Smooth muscle cell (in vitro differentiated cells): ENCODE measurements at regions not wholly inside any gene's neighbourhood (a gene's known extent, or its start where the extent isn't known, plus 50 kb on each side); places are given as distances from the start of the nearest gene placed in this dataset.
"Not testable (repeated sequence)": the region's sequence is repeated elsewhere in the genome, so short reads cannot be mapped to it uniquely, and the experiment has no call there.

Experiments
- DNase-seq: peaks from one replicate; lab custom pipeline; 2025; ENCODE audit not compliant: unreplicated experiment; lab: John Stamatoyannopoulos, UW
- H2AFZ ChIP-seq: fragments of 200-600 bp; sonication (generic); 2 replicates; pipeline ENCODE4 v1.6.0; 2016; ENCODE audit warnings: antibody characterized with exemption, low read depth, mild to moderate bottlenecking
- H3F3A ChIP-seq: fragments of 200-600 bp; sonication (generic); 2 replicates; pipeline ENCODE4 v1.6.0; 2017; ENCODE audit warnings: antibody characterized with exemption, low read depth
- H3K27ac ChIP-seq: fragments of 200-600 bp; sonication (generic); 2 replicates; pipeline ENCODE4 v1.5.1; 2016; ENCODE audit warnings: low read depth, mild to moderate bottlenecking
- H3K27me3 ChIP-seq: fragments of 200-600 bp; sonication (generic); 2 replicates; pipeline ENCODE4 v1.6.1; 2016; ENCODE audit warnings: low read depth, mild to moderate bottlenecking
- H3K36me3 ChIP-seq: fragments of 200-600 bp; sonication (generic); 2 replicates; pipeline ENCODE4 v1.5.1; 2016; ENCODE audit warnings: low read depth
- H3K4me1 ChIP-seq: fragments of 200-600 bp; sonication (generic); 2 replicates; pipeline ENCODE4 v1.5.1; 2016; ENCODE audit warnings: low read depth
- H3K4me2 ChIP-seq: fragments of 200-600 bp; sonication (generic); 2 replicates; pipeline ENCODE4 v1.6.0; 2016; ENCODE audit warnings: mild to moderate bottlenecking
- H3K4me3 ChIP-seq: fragments of 200-600 bp; sonication (generic); 2 replicates; pipeline ENCODE4 v1.5.1; 2016; ENCODE audit warnings: mild to moderate bottlenecking
- H3K79me2 ChIP-seq: fragments of 200-600 bp; sonication (generic); 2 replicates; pipeline ENCODE4 v1.6.0; 2016; ENCODE audit warnings: low read depth, mild to moderate bottlenecking
- H3K9ac ChIP-seq: fragments of 200-600 bp; sonication (generic); 2 replicates; pipeline ENCODE4 v1.6.0; 2016; ENCODE audit warnings: low read depth
- H3K9me3 ChIP-seq: fragments of 200-600 bp; sonication (generic); replicated peaks from 2 replicates; pipeline ENCODE4 v1.5.1; 2016; ENCODE audit warnings: low read depth
- H4K20me1 ChIP-seq: fragments of 200-600 bp; sonication (generic); 2 replicates; pipeline ENCODE4 v1.6.0; 2016; ENCODE audit warnings: low read depth
- CTCF ChIP-seq: fragments of 200-600 bp; sonication (generic); IDR thresholded peaks from 2 replicates; pipeline ENCODE4 v1.5.1; 2017; ENCODE audit warnings: borderline replicate concordance, mild to moderate bottlenecking, antibody characterized with exemption; ENCODE audit not compliant: insufficient read depth, poor library complexity, severe bottlenecking
- WGBS: methylation state at CpG from one replicate; pipeline ENCODE4 v1.1.7; 2016; ENCODE audit warnings: low lambda C conversion rate; 5-methylcytosine and 5-hydroxymethylcytosine counted together

- Histone ChIP-seq H3K4me2 (no peak overlapping the region), H2AFZ (no peak overlapping the region), H3K36me3 (no peaks in the 10 kb centered on the region), H3K27me3 (no peaks in the 10 kb centered on the region), H3K4me3 (no peak overlapping the region), H4K20me1 (no peaks in the 10 kb centered on the region), H3K4me1 (no peaks in the 10 kb centered on the region), H3K79me2 (no peaks in the 10 kb centered on the region), H3K9ac (no peak overlapping the region), H3K9me3 (no peaks in the 10 kb centered on the region), H3K27ac (no peak overlapping the region), H3F3A (no peaks in the 10 kb centered on the region)
- DNase-seq: no peak
- TF ChIP-seq CTCF: no peak
Observed at GRCh38 chr11:101786421-101786820, 128.4 kb upstream of the CEP126 start.

GRCh38 chr11:101779167-101779566 is 135.6 kb upstream of the CEP126 start:
- H3K9me3 ChIP-seq, DNase-seq, H3F3A ChIP-seq, H3K9ac ChIP-seq, H3K27ac ChIP-seq, H2AFZ ChIP-seq, H3K27me3 ChIP-seq, H3K36me3 ChIP-seq, H3K4me2 ChIP-seq, H3K79me2 ChIP-seq, H3K4me1 ChIP-seq, H3K4me3 ChIP-seq, H4K20me1 ChIP-seq: not testable (repeated sequence)
- WGBS: 65% methylated on average over 1 of the region's 1 CpG

GRCh38 chr11:101777476-101777875 is 137.3 kb upstream of the CEP126 start:
- no peaks in the 10 kb centered on the region for H3K79me2 ChIP-seq
- H2AFZ ChIP-seq: no peak overlapping the region
- H3K4me1 ChIP-seq: no peaks in the 10 kb centered on the region
- H3K27me3 ChIP-seq: no peaks in the 10 kb centered on the region
- H4K20me1 ChIP-seq: no peaks in the 10 kb centered on the region
- no peaks in the 10 kb centered on the region for H3F3A ChIP-seq
- H3K4me3 ChIP-seq: no peak overlapping the region
- H3K4me2 ChIP-seq: no peak overlapping the region
- H3K36me3 ChIP-seq: no peaks in the 10 kb centered on the region
- 90% methylated on average over 1 of the region's 1 CpG for WGBS
- TF ChIP-seq CTCF: no peak
- H3K9me3 ChIP-seq: peaks cover 5% of the 10 kb centered on the region
- DNase-seq: no peak
- no peak overlapping the region for H3K27ac ChIP-seq
- H3K9ac ChIP-seq: no peak overlapping the region

GRCh38 chr11:101775033-101775432 is 139.8 kb upstream of the CEP126 start:
- no peak for TF ChIP-seq CTCF
- Histone ChIP-seq H3K4me1 (no peaks in the 10 kb centered on the region), H4K20me1 (no peaks in the 10 kb centered on the region), H3K79me2 (no peaks in the 10 kb centered on the region), H3F3A (no peaks in the 10 kb centered on the region), H3K4me2 (no peak overlapping the region), H3K27me3 (no peaks in the 10 kb centered on the region), H3K4me3 (no peak overlapping the region), H3K36me3 (no peaks in the 10 kb centered on the region), H3K27ac (no peak overlapping the region), H2AFZ (no peak overlapping the region), H3K9ac (no peak overlapping the region), H3K9me3 (peaks cover 5% of the 10 kb centered on the region)
- DNase-seq: no peak
- 73% methylated on average over 6 of the region's 6 CpGs for WGBS
